GM12878 (cell line): ENCODE measurements at regions not wholly inside any gene's neighbourhood (a gene's known extent, or its start where the extent isn't known, plus 50 kb on each side); places are given as distances from the start of the nearest gene placed in this dataset.

Source experiments
- ATAC-seq: fragments of 200-7000 bp; cut with Tn5 transposase; 3 replicates; pipeline ENCODE4 v1.9.1; 2020; ENCODE audit warnings: mild to moderate bottlenecking, moderate library complexity
- BruUV-seq: library from RNA; stranded (reverse); fragments of 400-500 nt; replicated peaks from 2 replicates; lab custom pipeline; 2021; lab: Mats Ljungman, UMichigan
- CTCF ChIA-PET: fragments of 300-600 bp; sonication (Branson Sonifier 250); formaldehyde crosslinking; extraction: SDS; loops from one replicate; lab custom pipeline; 2021; ENCODE audit warnings: inconsistent platforms; lab: Yijun Ruan, JAX
- POLR2A ChIA-PET: fragments of 350-600 bp; formaldehyde crosslinking; extraction: SDS; loops from one replicate; lab custom pipeline; 2021; ENCODE audit warnings: inconsistent platforms; lab: Charles Lee
- RAD21 ChIA-PET: fragments of 300-600 bp; sonication (Branson Sonifier 250); formaldehyde crosslinking; loops from one replicate; lab custom pipeline; 2023; ENCODE audit warnings: antibody characterized with exemption; ENCODE audit not compliant: unreplicated experiment; lab: Charles Lee
- SMC1A ChIA-PET: fragments of 300-600 bp; sonication (Branson Sonifier 250); formaldehyde crosslinking; loops from one replicate; lab custom pipeline; 2023; ENCODE audit not compliant: unreplicated experiment, uncharacterized antibody; lab: Charles Lee
- DNase-seq: peaks from one replicate; pipeline ENCODE4 v3.0.0-alpha.2; 2011; ENCODE audit warnings: low read depth, low spot score
- FAIRE-seq: peaks from 3 replicates; lab custom pipeline; 2011; peaks lifted over from hg19 to GRCh38; lab: Jason Lieb, UNC
- H2AFZ ChIP-seq: 2 replicates; pipeline ENCODE4 v1.6.0; 2011; ENCODE audit warnings: low read depth, low read length, control low read depth; ENCODE audit not compliant: control insufficient read depth
- H3K27ac ChIP-seq: 2 replicates; pipeline ENCODE4 v1.5.1; 2011; ENCODE audit warnings: control low read depth; ENCODE audit not compliant: control insufficient read depth, insufficient read depth
- H3K27me3 ChIP-seq, 2 experiments: replicated peaks in 1 of 2; 2 replicates each; pipeline versions ENCODE4 v1.6.0 to v1.6.1; 2011; ENCODE audit warnings: low read length in 1 of 2; ENCODE audit not compliant: control insufficient read depth in 2 of 2, insufficient read depth in 2 of 2
- H3K36me3 ChIP-seq, 2 experiments: 2 replicates each; pipeline ENCODE4 v1.5.1; 2011; ENCODE audit warnings: low read length in 1 of 2; ENCODE audit not compliant: control insufficient read depth in 2 of 2, insufficient read depth in 2 of 2
- H3K4me1 ChIP-seq: 2 replicates; pipeline ENCODE4 v1.6.1; 2011; ENCODE audit warnings: mild to moderate bottlenecking, low read length, moderate library complexity, mixed read lengths; ENCODE audit not compliant: control insufficient read depth, insufficient read depth
- H3K4me2 ChIP-seq: 2 replicates; pipeline ENCODE4 v1.6.0; 2011; ENCODE audit warnings: control low read depth; ENCODE audit not compliant: control insufficient read depth, insufficient read depth
- H3K4me3 ChIP-seq: fragments of 200-600 bp; sonication (generic); 2 replicates; pipeline ENCODE4 v1.5.1; 2016
- H3K79me2 ChIP-seq: 2 replicates; pipeline ENCODE4 v1.6.0; 2011; ENCODE audit warnings: low read length; ENCODE audit not compliant: control insufficient read depth, insufficient read depth
- H3K9ac ChIP-seq: 2 replicates; pipeline ENCODE4 v1.8.0; 2011; ENCODE audit warnings: low read length, control low read depth, mixed read lengths; ENCODE audit not compliant: control insufficient read depth, insufficient read depth
- H3K9me3 ChIP-seq: replicated peaks from 3 replicates; pipeline ENCODE4 v1.5.1; 2011; ENCODE audit warnings: mild to moderate bottlenecking, low read length; ENCODE audit not compliant: control insufficient read depth, insufficient read depth
- H4K20me1 ChIP-seq: 2 replicates; pipeline ENCODE4 v1.6.0; 2011; ENCODE audit not compliant: control insufficient read depth, insufficient read depth
- CEBPB ChIP-seq, 2 experiments: fragments of 150-350 bp in 1 of 2; IDR thresholded peaks; 2 replicates each; pipeline ENCODE4 v1.6.1; 2012 to 2014; ENCODE audit warnings: low read depth in 2 of 2, low read length in 2 of 2, borderline replicate concordance in 1 of 2, inconsistent platforms in 1 of 2
- EP300 ChIP-seq, 2 experiments: fragments of 150-350 bp in 1 of 2; IDR thresholded peaks; 2 replicates each; pipeline ENCODE4 v1.6.1; 2011 to 2012; ENCODE audit warnings: low read depth in 2 of 2, low read length in 2 of 2, borderline replicate concordance in 1 of 2, improper control_type of control experiment in 1 of 2, inconsistent platforms in 1 of 2; ENCODE audit not compliant: control insufficient read depth in 1 of 2
- HDAC6 ChIP-seq: fragments of 200-600 bp; sonication (generic); IDR thresholded peaks from one replicate; pipeline ENCODE4 v1.8.0; 2017; ENCODE audit warnings: antibody characterized with exemption; ENCODE audit not compliant: unreplicated experiment
- MTA3 ChIP-seq: IDR thresholded peaks from 2 replicates; pipeline ENCODE4 v1.6.1; 2012; ENCODE audit warnings: low read length, inconsistent platforms, borderline replicate concordance
- NBN ChIP-seq: fragments of 450-650 bp; IDR thresholded peaks from 2 replicates; pipeline ENCODE4 v1.6.1; 2016
- NFIC ChIP-seq: IDR thresholded peaks from 2 replicates; pipeline ENCODE4 v1.6.1; 2012; ENCODE audit warnings: low read depth, mild to moderate bottlenecking, inconsistent platforms, low read length, moderate library complexity
- PAX8 ChIP-seq: fragments of 450-650 bp; IDR thresholded peaks from 2 replicates; pipeline ENCODE4 v1.6.1; 2017; ENCODE audit warnings: mild to moderate bottlenecking, moderate library complexity
- SMAD1 ChIP-seq: fragments of 450-650 bp; IDR thresholded peaks from 2 replicates; pipeline ENCODE4 v1.6.1; 2018; ENCODE audit warnings: mild to moderate bottlenecking, low read depth; ENCODE audit not compliant: partially characterized antibody
- ZNF384 ChIP-seq: IDR thresholded peaks from 2 replicates; pipeline ENCODE4 v1.6.1; 2012; ENCODE audit warnings: low read depth, mild to moderate bottlenecking, low read length, improper control_type of control experiment, borderline replicate concordance
- ZNF687 ChIP-seq: fragments of 450-650 bp; IDR thresholded peaks from 2 replicates; pipeline ENCODE4 v1.6.1; 2017; ENCODE audit warnings: mild to moderate bottlenecking, moderate library complexity
- WGBS: methylation state at CpG from one replicate; pipeline ENCODE4 v1.1.6; 2016; ENCODE audit warnings: low lambda C conversion rate; ENCODE audit not compliant: insufficient replicate concordance, insufficient coverage; ENCODE audit errors: missing lambda C conversion rate; 5-methylcytosine and 5-hydroxymethylcytosine counted together
- in situ Hi-C: fragments of 300-500 bp; cut with MboI; formaldehyde crosslinking; loops from 9 replicates; pipeline ENCODE4 v1.14.3; 2018; ENCODE audit warnings: mixed read lengths
- intact Hi-C: fragments of 100-400 bp; cut with micrococcal nuclease; formaldehyde crosslinking; loops from one replicate; pipeline ENCODE4 v1.14.2; 2022; ENCODE audit not compliant: unreplicated experiment
- TF ChIP-seq, protein P1 (sequence below): fragments of 450-650 bp; IDR thresholded peaks from 2 replicates; pipeline ENCODE4 v1.6.1; 2017; ENCODE audit warnings: borderline replicate concordance

DNA sequence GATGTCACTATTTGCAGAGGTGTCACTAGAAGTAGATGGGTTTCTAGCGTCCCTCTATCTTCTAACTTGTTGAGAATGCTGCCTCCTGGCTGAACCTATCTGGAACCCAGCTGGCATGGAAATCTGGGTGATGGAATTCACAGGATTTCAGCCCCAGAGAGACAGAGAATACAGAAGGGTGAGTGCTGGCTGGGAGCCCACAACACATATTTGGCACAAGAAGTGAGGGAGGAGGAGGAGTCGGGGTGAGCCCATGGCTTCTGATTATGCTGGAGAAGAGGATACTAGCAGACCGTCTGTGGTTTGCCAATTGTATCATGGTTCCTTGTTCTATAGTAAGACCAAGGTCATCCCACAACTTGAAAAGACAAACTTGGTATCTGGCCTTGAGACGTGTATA, 557.8 kb upstream of the SALL1 start (continued):
- TF ChIP-seq, protein P1, sequence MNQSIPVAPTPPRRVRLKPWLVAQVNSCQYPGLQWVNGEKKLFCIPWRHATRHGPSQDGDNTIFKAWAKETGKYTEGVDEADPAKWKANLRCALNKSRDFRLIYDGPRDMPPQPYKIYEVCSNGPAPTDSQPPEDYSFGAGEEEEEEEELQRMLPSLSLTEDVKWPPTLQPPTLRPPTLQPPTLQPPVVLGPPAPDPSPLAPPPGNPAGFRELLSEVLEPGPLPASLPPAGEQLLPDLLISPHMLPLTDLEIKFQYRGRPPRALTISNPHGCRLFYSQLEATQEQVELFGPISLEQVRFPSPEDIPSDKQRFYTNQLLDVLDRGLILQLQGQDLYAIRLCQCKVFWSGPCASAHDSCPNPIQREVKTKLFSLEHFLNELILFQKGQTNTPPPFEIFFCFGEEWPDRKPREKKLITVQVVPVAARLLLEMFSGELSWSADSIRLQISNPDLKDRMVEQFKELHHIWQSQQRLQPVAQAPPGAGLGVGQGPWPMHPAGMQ, result no peak
- TF ChIP-seq PAX8 (no peak), ZNF384 (no peak), ZNF687 (no peak), MTA3 (no peak)

DNA sequence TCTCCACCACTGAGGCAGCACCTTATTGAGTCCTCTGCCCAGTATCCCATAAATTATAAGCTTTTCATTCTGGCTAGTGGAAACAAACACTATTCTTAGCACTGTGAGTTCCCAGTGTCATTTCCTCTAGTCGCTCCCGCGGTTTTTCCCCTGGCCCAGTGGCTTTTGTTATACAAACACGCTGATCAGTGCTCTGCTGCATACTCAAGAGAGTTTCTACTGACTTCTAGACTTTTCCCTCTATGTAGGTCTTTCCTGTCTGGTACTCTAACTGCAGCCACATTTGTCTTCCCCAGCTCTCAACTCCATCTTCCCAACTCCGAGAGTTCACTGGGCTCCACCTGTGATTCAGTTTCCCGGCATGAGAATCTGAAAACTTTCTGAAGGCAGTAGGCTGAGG, 556.6 kb upstream of the SALL1 start:
- DNase-seq (no peak), ATAC-seq (no peak), FAIRE-seq (no peak)
- Histone ChIP-seq H3K27me3 (no peaks in the 10 kb centered on the region), H4K20me1 (no peaks in the 10 kb centered on the region), H3K4me2 (no peak overlapping the region), H3K9ac (no peak overlapping the region), H3K36me3 (no peaks in the 10 kb centered on the region), H3K4me1 (no peaks in the 10 kb centered on the region), H3K9me3 (no peaks in the 10 kb centered on the region), H2AFZ (no peak overlapping the region), H3K27ac (no peak overlapping the region), H3K79me2 (no peaks in the 10 kb centered on the region), H3K4me3 (no peak overlapping the region)
- intact Hi-C loops, result no loop called here
- RAD21 ChIA-PET, result no interaction called here
- SMC1A ChIA-PET, result no interaction called here
- POLR2A ChIA-PET, result no interaction called here
- CTCF ChIA-PET, result no interaction called here
- TF ChIP-seq SMAD1 (no peak), NBN (no peak), EP300 (IDR thresholded peaks at IDR 0.05; ENCODE audit: borderline replicate concordance in 1 of 2, control insufficient read depth in 1 of 2, low read depth in 2 of 2, low read length in 2 of 2) (no peak), CEBPB (IDR thresholded peaks at IDR 0.05; ENCODE audit: borderline replicate concordance in 1 of 2, low read depth in 2 of 2, low read length in 2 of 2) (no peak), NFIC (no peak), HDAC6 (no peak)
- no TSS peak for BruUV-seq
- in situ Hi-C loops, result no loop called here
- 45% methylated on average over 6 of the region's 6 CpGs for WGBS
